Type B pancreatic cell (in vitro differentiated cells): ENCODE measurements at regions not wholly inside any gene's neighbourhood (a gene's known extent, or its start where the extent isn't known, plus 50 kb on each side); places are given as distances from the start of the nearest gene placed in this dataset.

Experiments used
- DNase-seq: peaks from one replicate; pipeline ENCODE4 v3.0.0; 2021; ENCODE audit warnings: mixed read lengths; ENCODE audit not compliant: unreplicated experiment; ENCODE audit errors: extremely low spot score
- H3K27ac Mint-ChIP-seq: 2 replicates; pipeline ENCODE4 v1.8.0; 2021; ENCODE audit warnings: mild to moderate bottlenecking, mixed read lengths
- H3K27me3 Mint-ChIP-seq: 2 replicates; pipeline ENCODE4 v1.8.0; 2021; ENCODE audit warnings: mixed read lengths
- H3K36me3 Mint-ChIP-seq: 2 replicates; pipeline ENCODE4 v1.8.0; 2021; ENCODE audit warnings: mixed read lengths
- H3K4me1 Mint-ChIP-seq: one replicate; pipeline ENCODE4 v1.8.0; 2021; ENCODE audit warnings: mixed read lengths; ENCODE audit not compliant: unreplicated experiment
- H3K4me3 Mint-ChIP-seq: 2 replicates; pipeline ENCODE4 v1.8.0; 2021; ENCODE audit warnings: mild to moderate bottlenecking, mixed read lengths
- H3K9me3 Mint-ChIP-seq: 2 replicates; pipeline ENCODE4 v1.8.0; 2021; ENCODE audit warnings: mixed read lengths
- TF ChIP-seq, protein P1 (sequence below): fragments of 200-600 bp; sonication (generic); conservative IDR thresholded peaks from 2 replicates; pipeline ENCODE4 v1.5.0; 2021; ENCODE audit warnings: antibody characterized with exemption, mild to moderate bottlenecking

DNA sequence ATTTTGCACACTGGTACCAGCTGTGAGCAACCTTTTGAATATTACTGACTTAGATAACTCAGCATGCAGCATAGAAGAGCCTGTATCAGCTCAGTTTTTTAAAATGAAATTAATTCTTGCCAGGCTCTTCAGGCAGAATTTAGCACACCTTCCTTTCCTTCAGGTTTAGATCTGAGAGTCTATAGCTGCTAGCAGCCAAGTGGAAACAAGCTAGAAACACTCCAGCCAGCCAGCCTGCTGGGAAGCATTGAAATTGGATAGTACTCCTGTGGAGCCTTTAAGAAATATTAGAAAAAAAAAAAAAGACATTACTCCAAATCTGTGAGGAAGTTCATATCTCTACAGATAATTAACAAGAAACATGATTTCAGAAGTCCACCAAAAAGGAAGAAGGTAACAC is 812.2 kb downstream of the DTWD2 start:
- Mint-ChIP-seq H3K27me3 (peaks cover 8% of the 10 kb centered on the region), H3K27ac (no peak overlapping the region), H3K9me3 (no peaks in the 10 kb centered on the region), H3K4me1 (no peaks in the 10 kb centered on the region), H3K4me3 (no peak overlapping the region), H3K36me3 (no peaks in the 10 kb centered on the region)
- DNase-seq: no peak
- TF ChIP-seq, protein P1, sequence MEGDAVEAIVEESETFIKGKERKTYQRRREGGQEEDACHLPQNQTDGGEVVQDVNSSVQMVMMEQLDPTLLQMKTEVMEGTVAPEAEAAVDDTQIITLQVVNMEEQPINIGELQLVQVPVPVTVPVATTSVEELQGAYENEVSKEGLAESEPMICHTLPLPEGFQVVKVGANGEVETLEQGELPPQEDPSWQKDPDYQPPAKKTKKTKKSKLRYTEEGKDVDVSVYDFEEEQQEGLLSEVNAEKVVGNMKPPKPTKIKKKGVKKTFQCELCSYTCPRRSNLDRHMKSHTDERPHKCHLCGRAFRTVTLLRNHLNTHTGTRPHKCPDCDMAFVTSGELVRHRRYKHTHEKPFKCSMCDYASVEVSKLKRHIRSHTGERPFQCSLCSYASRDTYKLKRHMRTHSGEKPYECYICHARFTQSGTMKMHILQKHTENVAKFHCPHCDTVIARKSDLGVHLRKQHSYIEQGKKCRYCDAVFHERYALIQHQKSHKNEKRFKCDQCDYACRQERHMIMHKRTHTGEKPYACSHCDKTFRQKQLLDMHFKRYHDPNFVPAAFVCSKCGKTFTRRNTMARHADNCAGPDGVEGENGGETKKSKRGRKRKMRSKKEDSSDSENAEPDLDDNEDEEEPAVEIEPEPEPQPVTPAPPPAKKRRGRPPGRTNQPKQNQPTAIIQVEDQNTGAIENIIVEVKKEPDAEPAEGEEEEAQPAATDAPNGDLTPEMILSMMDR: no peak

DNA sequence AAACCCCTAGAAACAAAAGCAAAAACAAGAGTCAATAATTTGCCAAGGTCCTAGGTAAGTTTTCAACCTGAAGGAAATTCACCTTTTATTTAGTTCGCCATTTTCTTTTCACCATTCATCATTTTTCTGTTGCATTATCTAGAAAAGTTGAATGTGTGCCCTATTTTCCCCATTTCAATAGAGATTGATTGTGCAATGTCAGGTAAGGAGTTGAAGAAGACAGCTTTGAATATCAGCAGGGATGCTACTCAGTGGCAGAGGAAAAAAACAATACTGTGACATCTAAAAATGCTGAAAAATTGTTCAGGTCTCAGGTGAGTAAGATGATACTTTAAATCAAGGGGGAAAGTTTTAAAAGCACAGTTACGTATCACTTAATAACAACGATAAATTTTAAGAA is 813.7 kb downstream of the DTWD2 start:
- no peaks in the 10 kb centered on the region for H3K9me3 Mint-ChIP-seq
- TF ChIP-seq, protein P1: no peak
- no peaks in the 10 kb centered on the region for H3K36me3 Mint-ChIP-seq
- H3K4me1 Mint-ChIP-seq: no peaks in the 10 kb centered on the region
- DNase-seq: no peak
- H3K27ac Mint-ChIP-seq: no peak overlapping the region
- H3K27me3 Mint-ChIP-seq: peaks cover 8% of the 10 kb centered on the region
- no peak overlapping the region for H3K4me3 Mint-ChIP-seq

DNA sequence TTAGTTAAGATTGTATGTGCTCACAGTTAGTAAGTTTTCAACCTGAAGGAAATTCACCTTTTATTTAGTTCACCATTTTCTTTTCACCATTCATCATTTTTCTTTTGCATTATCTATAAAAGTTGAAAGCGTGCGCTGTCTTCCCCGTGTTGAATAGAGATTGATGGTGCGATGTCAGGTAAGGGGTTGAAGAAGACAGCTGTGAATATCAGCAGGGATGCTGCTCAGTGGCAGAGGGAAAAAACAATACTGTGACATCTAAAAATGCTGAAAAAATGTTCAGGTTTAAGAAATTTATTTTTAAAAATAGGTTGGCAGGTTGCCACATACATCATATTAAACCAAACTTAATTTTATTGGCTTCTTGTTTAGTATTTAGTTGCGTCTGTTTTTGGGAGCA is 815.0 kb downstream of the DTWD2 start:
- TF ChIP-seq, protein P1: no peak
- Mint-ChIP-seq H3K27ac (no peak overlapping the region), H3K36me3 (no peaks in the 10 kb centered on the region), H3K4me1 (no peaks in the 10 kb centered on the region), H3K4me3 (no peak overlapping the region), H3K9me3 (no peaks in the 10 kb centered on the region), H3K27me3 (peaks cover 8% of the 10 kb centered on the region)
- no peak for DNase-seq

DNA sequence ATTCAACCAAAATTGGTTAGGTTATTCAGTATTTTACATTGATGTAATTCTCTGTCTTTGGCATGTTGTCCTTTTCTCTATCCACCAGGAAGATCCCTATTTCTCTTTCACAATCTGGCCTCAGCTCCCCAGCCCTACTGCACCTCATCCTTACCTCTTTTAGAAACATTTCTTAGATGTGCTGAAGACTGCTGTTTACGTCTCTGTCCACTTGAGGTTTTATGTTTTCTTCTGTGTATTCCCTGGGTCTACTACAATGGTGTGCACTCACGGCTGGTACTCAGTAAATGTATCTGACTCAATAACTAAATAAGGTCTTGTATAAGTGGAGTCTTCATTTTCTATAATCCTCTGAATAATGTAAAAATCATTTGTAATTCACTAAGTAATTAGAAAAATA is 822.7 kb downstream of the DTWD2 start:
- no peaks in the 10 kb centered on the region for H3K36me3 Mint-ChIP-seq

DNA sequence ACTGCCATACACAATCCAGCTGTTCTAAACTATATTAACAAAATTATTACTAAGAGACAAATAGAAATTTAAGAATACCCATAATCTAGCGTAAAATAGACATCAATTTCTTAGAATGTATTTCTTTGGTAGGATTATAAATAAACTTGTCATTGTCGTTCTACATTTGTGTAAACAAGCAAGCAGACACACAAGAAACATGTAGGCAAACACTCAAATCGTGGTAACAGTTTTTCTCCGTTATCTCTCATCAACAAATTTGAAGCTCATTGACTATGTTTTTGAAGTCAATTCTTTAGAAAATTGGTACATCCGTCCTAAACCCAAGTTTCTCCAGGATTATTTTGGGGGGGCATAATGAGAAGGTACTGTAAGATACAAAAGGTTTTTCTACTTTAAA is 832.2 kb downstream of the DTWD2 start:
- Mint-ChIP-seq H3K27ac (no peak overlapping the region), H3K4me1 (no peaks in the 10 kb centered on the region), H3K27me3 (no peaks in the 10 kb centered on the region), H3K9me3 (no peaks in the 10 kb centered on the region), H3K36me3 (no peaks in the 10 kb centered on the region), H3K4me3 (no peak overlapping the region)
- TF ChIP-seq, protein P1: no peak
- no peak for DNase-seq

More for the DNA sequence above, 822.7 kb downstream of the DTWD2 start:
- Mint-ChIP-seq H3K4me1 (no peaks in the 10 kb centered on the region), H3K27ac (no peak overlapping the region), H3K9me3 (no peaks in the 10 kb centered on the region), H3K4me3 (no peak overlapping the region), H3K27me3 (no peaks in the 10 kb centered on the region)
- TF ChIP-seq, protein P1: no peak
- no peak for DNase-seq

DNA sequence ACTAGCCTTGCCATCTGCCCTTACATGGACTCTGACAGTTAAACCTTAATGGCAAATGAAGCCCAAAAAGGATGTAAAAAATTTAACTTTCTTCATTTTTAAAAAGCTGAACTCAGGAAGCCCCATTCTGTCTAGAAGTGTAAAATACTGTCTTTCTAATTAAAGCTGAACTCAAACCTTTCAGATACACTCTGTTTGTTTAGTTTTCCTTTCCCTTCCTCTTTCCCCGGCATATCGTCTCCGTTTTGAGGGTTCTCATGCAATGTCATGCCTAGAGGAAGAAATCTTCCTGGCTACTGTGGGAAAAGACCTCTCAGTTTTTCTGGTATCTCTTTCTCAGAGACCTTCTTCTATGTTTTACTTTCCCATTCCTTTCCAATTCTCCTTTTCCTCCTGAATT is 841.5 kb downstream of the DTWD2 start:
- H3K9me3 Mint-ChIP-seq: no peaks in the 10 kb centered on the region
- no peaks in the 10 kb centered on the region for H3K36me3 Mint-ChIP-seq
- H3K4me1 Mint-ChIP-seq: no peaks in the 10 kb centered on the region
- TF ChIP-seq, protein P1: no peak
- no peaks in the 10 kb centered on the region for H3K27me3 Mint-ChIP-seq
- no peak overlapping the region for H3K27ac Mint-ChIP-seq
- no peak overlapping the region for H3K4me3 Mint-ChIP-seq
- DNase-seq: no peak
